GM18508 (cell line): ENCODE measurements at regions not wholly inside any gene's neighbourhood (a gene's known extent, or its start where the extent isn't known, plus 50 kb on each side); places are given as distances from the start of the nearest gene placed in this dataset.

Source experiments
- ATAC-seq: cut with Tn5 transposase; IDR thresholded peaks from one replicate; pipeline ENCODE4 v1.9.1; 2021; ENCODE audit warnings: moderate number of reproducible peaks; ENCODE audit not compliant: insufficient read depth, unreplicated experiment

DNA sequence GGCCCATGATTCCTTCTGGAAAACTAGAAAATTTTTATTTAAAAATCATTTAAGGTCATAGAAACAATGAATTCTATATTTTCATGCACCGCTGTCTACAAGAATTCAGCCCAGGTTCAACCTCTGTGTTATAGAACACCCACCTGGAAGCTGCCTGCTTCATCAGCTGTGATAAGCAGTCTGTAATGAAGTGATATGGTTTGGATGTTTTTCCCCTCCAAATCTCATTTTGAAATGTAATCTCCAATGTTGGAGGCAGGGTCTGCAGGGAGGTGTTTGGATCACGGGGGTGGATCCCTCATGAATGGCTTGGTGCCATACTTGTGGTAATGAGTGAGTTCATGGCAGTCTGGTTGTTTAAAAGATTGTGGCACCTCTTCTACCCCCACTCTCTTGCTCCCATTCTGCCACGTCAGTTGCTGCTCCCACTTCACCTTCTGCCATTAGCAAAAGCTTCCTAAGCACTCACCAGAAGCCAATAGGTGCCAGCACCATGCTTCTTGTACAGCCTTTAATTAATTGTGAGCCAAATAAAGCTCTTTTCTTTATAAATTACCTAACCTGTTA lies 55.6 kb downstream of the MRPL32 start:
- ATAC-seq, result no peak

DNA sequence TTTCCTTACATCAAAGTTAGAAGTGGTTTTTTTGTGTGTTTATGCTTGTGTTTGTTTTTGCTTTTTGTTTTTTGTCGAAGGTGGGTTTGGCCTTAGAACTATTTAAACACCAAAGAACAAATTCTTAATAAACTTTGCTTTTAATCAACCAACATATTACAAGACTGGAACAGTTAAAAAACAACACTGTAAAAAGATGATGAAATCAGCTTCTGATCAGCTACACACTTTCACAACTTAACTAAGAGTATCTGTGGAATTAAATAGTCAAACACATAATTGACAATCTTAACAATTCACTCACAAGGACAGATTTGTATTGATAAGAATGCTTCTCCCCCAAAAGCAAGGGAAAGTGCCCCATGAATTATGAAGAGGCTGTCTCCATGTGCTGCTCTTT lies 58.8 kb downstream of the MRPL32 start:
- ATAC-seq, result no peak

DNA sequence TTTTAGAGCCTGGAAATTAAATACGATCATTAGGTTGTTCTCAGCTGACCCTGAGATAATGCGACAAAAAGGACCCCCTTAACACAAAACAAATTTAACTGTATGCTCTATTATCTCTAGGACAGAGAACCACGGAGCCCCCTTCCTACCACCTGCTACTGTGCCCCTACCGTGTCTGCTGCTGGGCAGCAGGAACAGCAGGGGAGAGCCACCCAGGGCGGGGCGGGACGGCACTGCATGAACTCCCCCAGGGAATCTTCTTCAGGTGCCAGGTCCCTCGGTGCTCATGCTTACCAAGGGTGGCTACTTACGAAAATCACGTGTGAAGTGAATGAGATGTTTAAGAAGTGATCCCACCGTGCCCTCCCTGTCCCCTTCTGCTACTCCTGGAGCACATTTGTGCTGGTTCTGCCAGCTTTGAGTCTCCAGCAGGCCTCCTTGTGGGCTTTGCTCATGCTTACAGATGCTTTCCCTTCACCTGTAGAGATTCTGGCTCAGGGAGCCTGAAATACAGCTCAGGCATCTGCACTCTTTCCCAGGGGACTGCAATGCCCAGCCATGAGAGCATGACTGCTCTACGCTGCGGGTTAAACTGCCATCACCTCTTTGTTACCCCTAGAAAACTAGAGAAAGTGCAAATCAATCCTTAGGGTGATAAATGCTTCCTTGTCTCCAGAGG lies 59.9 kb downstream of the MRPL32 start:
- no peak for ATAC-seq

DNA sequence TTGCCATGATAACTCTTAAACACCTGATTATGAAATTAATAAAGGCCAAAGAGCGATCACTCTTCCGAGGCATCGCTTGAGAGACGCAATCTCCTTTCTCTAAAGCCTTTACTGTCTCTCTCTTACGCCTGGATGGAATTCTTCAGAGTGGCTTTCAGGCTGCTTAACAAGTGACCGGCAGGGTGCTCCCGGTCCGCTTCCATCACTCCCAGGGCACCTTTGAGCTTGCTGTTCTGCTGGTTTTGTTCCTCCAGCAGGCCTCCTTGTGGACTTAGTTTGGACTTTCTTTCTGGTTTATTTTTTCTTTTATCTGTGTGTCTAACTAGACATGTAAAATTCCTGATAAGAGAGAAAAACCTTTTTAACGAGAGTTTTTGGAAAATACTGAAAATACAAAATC lies 60.9 kb downstream of the MRPL32 start:
- ATAC-seq, result no peak

DNA sequence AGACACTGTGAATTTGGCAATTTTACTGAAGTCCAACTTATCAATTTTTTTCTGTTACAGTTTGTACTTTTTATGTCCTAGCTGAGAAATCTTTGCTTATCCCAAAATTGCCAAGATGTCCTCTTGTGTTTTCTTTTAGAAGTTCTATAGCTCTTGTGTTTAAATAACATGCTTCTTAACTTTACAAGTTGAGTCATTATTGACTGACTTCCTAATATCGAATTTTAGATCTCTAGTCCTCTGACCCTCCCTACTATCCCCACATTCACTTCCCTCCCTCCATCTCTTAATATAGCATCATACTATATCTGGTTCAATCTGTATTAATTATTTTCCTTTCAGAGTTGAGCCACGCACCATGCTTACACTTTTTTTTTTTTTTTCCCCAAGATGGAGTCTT lies 61.9 kb downstream of the MRPL32 start:
- ATAC-seq, result no peak

DNA sequence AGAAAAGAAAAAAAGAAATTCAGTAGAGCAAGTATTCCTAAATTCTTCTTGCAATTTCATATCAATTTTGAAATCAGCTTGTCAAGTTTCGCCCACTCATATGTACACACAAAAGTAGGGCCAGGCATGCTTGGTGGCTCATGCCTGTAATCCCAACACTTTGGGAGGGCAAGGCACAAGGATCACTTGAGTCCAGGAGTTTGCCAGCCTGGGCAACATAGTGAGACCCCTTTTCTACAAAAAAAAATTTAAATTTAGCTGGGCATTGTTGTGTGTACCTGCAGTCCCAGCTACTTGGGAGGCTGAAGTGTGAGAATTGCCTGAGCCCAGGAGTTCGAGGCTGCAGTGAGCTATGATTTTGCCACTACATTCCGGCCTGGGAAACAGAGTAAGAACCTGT lies 65.4 kb downstream of the MRPL32 start:
- ATAC-seq, result no peak

DNA sequence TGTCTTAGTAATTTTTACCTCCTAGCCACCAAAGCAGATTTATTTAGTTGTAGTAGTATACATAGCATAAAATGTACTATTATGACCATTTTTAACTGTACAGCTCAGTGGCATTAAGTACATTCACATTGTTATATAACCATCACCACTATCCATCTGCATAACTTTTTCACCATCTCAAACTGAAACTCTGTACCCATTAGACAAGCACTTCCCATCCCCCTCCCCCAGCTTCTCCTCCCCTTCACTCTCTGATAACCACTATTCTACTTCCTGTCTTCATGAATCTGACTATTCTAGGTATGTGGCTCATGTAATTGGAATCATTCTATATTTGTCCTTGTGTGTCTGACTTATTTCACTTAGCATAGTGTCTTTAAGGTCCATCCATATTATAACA lies 71.9 kb downstream of the MRPL32 start:
- no peak for ATAC-seq

DNA sequence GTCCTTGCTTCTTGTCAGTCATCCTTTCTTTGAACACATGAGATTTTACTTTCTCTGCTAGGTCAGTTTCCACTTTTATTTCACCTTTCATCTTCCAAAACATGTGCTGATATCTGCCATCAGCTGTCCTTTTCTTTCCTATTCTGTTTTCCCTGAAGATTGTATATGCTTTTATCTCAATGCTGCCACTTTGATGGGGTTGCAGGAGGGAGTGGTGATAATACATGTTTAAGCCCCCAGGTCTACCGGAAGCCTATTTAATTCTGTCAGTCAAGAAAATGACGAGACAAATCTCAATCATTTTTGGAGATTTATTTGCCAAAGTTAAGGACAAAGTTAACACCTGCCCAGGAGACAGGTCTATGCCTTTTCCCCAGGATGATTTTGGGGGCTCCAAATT lies 73.8 kb downstream of the MRPL32 start:
- no peak for ATAC-seq

GRCh38 chr7:43010061-43010460 lies 77.9 kb downstream of the MRPL32 start:
- no peak for ATAC-seq

DNA sequence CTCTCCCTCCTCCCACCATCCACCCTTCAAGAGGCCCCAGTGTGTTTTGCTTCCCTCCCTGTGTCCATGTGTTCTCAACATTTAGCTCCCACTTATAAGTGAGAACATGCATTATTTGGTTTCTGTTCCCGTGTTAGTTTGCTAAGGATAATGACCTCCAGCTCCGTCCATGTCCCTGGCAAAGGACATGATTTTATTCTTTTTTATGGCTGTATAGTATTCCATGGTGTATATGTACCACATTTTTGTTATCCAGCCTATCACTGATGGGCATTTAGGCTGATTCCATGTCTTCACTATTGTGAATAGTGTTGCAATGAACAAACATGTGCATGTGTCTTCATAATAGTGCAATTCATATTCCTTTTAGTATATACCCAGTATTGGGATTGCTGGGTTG lies 79.7 kb downstream of the MRPL32 start:
- no peak for ATAC-seq

DNA sequence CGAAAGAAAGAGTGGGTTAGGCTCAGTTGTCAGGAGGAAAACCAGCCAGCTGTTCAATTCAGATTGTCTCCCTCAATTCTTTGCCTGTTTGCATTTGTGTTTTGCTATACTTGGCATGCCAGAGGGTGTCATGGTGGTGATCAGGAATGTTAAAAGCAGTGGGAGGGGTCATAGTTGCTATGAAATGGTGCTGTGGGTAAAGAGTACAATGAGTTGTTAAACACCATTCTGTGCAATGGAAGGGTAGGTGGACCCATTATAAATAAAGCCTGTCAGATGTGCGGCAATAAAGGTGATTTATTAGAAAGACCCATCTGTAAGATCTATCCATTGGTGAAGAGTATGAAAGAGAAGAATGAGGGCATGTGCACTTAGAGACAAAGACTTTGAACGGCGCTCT lies 82.2 kb downstream of the MRPL32 start:
- ATAC-seq, result no peak

- ATAC-seq, result no peak
Observed at GRCh38 chr7:43015301-43015700, 83.1 kb downstream of the MRPL32 start.

DNA sequence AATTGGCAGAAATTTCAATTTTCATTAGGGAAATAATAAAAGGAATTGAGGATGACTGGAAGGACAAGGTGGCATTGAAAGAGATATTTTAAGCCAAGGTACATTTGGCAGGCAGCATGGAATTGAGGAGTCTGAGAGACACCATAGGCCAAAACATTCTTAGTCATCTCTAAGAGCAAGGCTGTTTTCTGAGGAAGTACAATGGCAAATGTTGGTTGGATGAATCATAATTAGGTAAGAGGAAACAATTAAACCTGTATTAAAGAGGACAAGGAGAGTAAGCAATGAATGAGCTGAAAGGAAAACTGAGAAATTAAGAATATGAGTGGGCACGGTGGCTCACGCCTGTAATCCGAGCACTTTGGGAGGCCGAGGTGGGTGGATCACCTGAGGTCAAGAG lies 86.3 kb downstream of the MRPL32 start:
- no peak for ATAC-seq

DNA sequence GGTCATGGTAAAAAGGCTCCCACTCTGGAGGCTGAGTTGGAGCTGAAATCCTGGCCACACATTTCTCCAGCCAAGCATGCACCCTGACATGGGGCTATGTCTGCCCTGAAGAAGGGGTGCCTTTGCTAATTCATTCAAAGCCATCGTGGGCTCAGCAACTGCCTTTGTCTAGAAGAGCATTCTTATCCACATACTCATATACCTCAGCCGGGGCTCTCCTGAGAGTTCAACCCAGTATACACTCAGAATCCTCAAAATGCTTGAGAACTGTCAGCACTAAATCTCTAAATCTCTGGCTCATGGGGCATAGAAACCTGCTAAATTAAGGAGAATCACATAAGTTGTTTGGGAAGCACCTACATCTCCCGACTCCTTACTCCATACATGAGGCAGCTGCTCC lies 89.3 kb downstream of the MRPL32 start:
- no peak for ATAC-seq

DNA sequence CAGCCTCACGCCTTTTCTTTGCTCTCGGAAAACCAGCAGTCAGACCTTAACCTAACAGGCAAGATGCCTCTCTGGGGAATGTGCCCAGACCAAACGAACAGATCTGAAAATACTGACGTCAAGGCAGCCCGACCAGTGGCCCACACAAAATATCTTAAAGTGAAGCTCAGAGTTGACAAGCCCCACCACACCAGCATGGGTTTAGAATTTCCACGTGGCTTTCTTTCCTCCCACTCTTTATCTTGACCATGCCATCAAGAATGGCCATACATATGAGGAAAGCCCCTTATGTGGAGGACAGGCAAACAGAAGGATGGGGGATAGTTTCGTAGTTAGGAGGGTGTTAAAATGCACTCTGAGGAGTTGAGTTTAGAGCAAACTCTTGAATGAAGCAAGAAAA lies 89.8 kb downstream of the MRPL32 start:
- no peak for ATAC-seq

DNA sequence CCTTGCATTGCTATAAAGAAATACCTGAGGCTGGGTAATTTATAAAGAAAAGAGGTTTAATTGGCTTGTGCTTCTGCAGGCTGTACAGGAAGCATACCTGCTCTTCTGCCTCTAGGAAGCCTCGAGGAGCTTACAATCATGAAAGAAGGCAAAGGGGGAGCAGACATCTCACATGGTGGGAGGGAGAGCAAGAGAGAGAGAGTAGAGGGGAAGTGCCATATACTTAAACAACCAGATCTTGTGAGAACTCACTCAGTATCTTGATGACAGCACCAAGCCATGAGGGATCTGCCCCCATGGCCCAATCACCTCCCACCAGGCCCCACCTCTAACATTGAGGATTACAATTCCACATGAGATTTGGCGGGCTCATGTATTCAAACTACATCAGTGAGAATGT lies 79.1 kb upstream of the HECW1 start:
- no peak for ATAC-seq

- no peak for ATAC-seq
Observed at GRCh38 chr7:43034535-43035002, 77.9 kb upstream of the HECW1 start.

- no peak for ATAC-seq
Observed at GRCh38 chr7:43037531-43037930, 74.9 kb upstream of the HECW1 start.

GRCh38 chr7:43038254-43038653 lies 74.2 kb upstream of the HECW1 start:
- no peak for ATAC-seq

- no peak for ATAC-seq
Observed at GRCh38 chr7:43039346-43039745, 73.1 kb upstream of the HECW1 start.

DNA sequence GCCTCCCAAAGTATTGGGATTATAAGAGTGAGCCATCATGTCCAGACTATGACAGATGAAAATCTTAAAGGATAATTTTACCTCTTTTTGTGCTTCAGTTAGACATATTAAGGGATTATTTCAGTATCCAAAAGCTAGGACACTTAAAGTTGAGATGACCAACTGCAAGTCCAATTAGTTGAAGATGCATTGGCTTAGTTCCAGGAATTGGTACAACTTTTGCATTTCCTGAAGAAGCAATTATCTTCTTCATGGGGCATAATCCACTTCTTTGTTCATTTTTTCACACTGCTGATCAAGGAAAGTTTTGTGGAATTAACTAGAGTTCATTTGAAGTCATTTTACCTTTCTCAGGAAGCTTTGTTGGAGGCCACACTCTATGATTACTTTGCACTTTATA lies 72.0 kb upstream of the HECW1 start:
- no peak for ATAC-seq

DNA sequence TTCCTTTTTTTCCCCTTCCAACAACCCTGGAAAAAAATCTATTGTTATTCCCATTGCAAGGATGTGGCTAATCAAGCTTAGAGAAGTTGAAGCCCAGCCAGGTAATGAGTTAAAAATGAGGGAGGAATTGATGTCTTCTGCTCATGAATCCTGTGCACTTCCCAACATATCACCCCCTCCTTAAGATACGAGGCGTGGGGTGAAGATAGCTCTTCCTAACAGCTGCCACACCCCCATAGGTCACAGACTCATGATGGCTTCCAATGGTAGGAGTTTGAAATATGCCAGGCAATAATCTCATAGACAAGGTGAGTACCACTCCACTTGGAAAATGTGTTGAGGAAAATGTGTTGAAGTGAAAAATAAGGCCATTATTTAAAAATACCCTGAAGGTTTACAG lies 71.3 kb upstream of the HECW1 start:
- no peak for ATAC-seq
